Transverse colon (tissue), 4 donors: ENCODE measurements at regions not wholly inside any gene's neighbourhood (a gene's known extent, or its start where the extent isn't known, plus 50 kb on each side); places are given as distances from the start of the nearest gene placed in this dataset.

ENCODE experiments used
- POLR2AphosphoS5 ChIP-seq, 3 donors: sonication (generic); formaldehyde crosslinking; IDR thresholded peaks; one replicate each; pipeline ENCODE4 v1.6.1; 2016; ENCODE audit warnings: antibody characterized with exemption in 3 of 3
- TF ChIP-seq, protein P1 (sequence below), 5 experiments: fragments of 200-600 bp in 3 of 5; fragments of 450-650 bp in 2 of 5; sonication (generic) in 3 of 5; IDR thresholded peaks; 1 replicate in 2 of 5; 2 replicates in 3 of 5; pipeline ENCODE4 v1.5.1; 2016 to 2017; ENCODE audit warnings: antibody characterized with exemption in 5 of 5, inconsistent platforms in 3 of 5, mild to moderate bottlenecking in 2 of 5, moderate library complexity in 1 of 5

- TF ChIP-seq, protein P1, sequence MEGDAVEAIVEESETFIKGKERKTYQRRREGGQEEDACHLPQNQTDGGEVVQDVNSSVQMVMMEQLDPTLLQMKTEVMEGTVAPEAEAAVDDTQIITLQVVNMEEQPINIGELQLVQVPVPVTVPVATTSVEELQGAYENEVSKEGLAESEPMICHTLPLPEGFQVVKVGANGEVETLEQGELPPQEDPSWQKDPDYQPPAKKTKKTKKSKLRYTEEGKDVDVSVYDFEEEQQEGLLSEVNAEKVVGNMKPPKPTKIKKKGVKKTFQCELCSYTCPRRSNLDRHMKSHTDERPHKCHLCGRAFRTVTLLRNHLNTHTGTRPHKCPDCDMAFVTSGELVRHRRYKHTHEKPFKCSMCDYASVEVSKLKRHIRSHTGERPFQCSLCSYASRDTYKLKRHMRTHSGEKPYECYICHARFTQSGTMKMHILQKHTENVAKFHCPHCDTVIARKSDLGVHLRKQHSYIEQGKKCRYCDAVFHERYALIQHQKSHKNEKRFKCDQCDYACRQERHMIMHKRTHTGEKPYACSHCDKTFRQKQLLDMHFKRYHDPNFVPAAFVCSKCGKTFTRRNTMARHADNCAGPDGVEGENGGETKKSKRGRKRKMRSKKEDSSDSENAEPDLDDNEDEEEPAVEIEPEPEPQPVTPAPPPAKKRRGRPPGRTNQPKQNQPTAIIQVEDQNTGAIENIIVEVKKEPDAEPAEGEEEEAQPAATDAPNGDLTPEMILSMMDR (IDR thresholded peaks at IDR 0.05), result no peak
- no peak for TF ChIP-seq POLR2AphosphoS5 (IDR thresholded peaks at IDR 0.05)
Measured at GRCh38 chrX:122113376-122113775, 1066.0 kb downstream of the GLUD2 start.
